ENCODE measurements at regions not wholly inside any gene's neighbourhood (a gene's known extent, or its start where the extent isn't known, plus 50 kb on each side); places are given as distances from the start of the nearest gene placed in this dataset.

- no peak for TF ChIP-seq CTCF (conservative IDR thresholded peaks at IDR 0.05)
- TF ChIP-seq EZH2 (IDR thresholded peaks at IDR 0.05; ENCODE audit: low read depth), result no peak
These were observed 237.2 kb downstream of the TOX3 start for GRCh38 chr16:52309446-52310416.
